Fibroblast of skin of left quadriceps (primary cell): ENCODE measurements at regions not wholly inside any gene's neighbourhood (a gene's known extent, or its start where the extent isn't known, plus 50 kb on each side); places are given as distances from the start of the nearest gene placed in this dataset.
A peak's percentile ranks its signal among the peaks of the same experiment; 100 is the strongest.
"Not testable (repeated sequence)": the region's sequence is repeated elsewhere in the genome, so short reads cannot be mapped to it uniquely, and the experiment has no call there.

ENCODE experiments used
- DNase-seq, 2 experiments: peaks; one replicate each; pipeline ENCODE4 v3.0.0-alpha.2; 2013; ENCODE audit warnings: low read depth in 2 of 2

- DNase-seq = no peak
Measured at GRCh38 chr9:13816837-13817236, 497.1 kb downstream of the NFIB start.

- no peak for DNase-seq
Measured at GRCh38 chr9:13814647-13815400, 499.1 kb downstream of the NFIB start.

GRCh38 chr9:13811876-13812275 is 502.1 kb downstream of the NFIB start:
- DNase-seq = no peak

GRCh38 chr9:13810510-13810909 is 503.4 kb downstream of the NFIB start:
- DNase-seq = no peak

GRCh38 chr9:13809401-13809800 is 504.5 kb downstream of the NFIB start:
- no peak for DNase-seq

- DNase-seq = no peak
Measured at GRCh38 chr9:13807118-13807517, 506.8 kb downstream of the NFIB start.

GRCh38 chr9:13806714-13807113 is 507.2 kb downstream of the NFIB start:
- DNase-seq = no peak

- DNase-seq = peak; percentile 65 to 71
Measured at GRCh38 chr9:13805546-13805945, 508.4 kb downstream of the NFIB start.

- no peak for DNase-seq
Measured at GRCh38 chr9:13804532-13804931, 509.4 kb downstream of the NFIB start.

GRCh38 chr9:13800776-13801175 is 513.2 kb downstream of the NFIB start:
- DNase-seq = no peak

- not testable (repeated sequence) for DNase-seq
Measured at GRCh38 chr9:13797701-13798100, 516.2 kb downstream of the NFIB start.

GRCh38 chr9:13791816-13792215 is 512.3 kb upstream of the MPDZ start:
- no peak for DNase-seq

- DNase-seq = no peak
Measured at GRCh38 chr9:13790055-13790454, 510.6 kb upstream of the MPDZ start.

GRCh38 chr9:13787234-13787833 is 507.8 kb upstream of the MPDZ start:
- DNase-seq = peak; percentile 78 to 81

GRCh38 chr9:13786711-13787110 is 507.2 kb upstream of the MPDZ start:
- DNase-seq = no peak

- peak in 1 of 2 experiments; percentile 22 for DNase-seq
Measured at GRCh38 chr9:13786131-13786530, 506.6 kb upstream of the MPDZ start.

GRCh38 chr9:13779106-13779505 is 499.6 kb upstream of the MPDZ start:
- DNase-seq = no peak

- DNase-seq = peak; percentile 1 to 6
Measured at GRCh38 chr9:13778631-13779030, 499.1 kb upstream of the MPDZ start.

- DNase-seq = no peak
Measured at GRCh38 chr9:13770956-13771355, 491.5 kb upstream of the MPDZ start.

GRCh38 chr9:13769641-13770040 is 490.1 kb upstream of the MPDZ start:
- DNase-seq = no peak

- no peak for DNase-seq
Measured at GRCh38 chr9:13769006-13769405, 489.5 kb upstream of the MPDZ start.

- no peak for DNase-seq
Measured at GRCh38 chr9:13762209-13762608, 482.7 kb upstream of the MPDZ start.

- no peak for DNase-seq
Measured at GRCh38 chr9:13759551-13759950, 480.1 kb upstream of the MPDZ start.

- no peak for DNase-seq
Measured at GRCh38 chr9:13758936-13759335, 479.4 kb upstream of the MPDZ start.
